Endothelial cell of umbilical vein (primary cell): ENCODE measurements at regions not wholly inside any gene's neighbourhood (a gene's known extent, or its start where the extent isn't known, plus 50 kb on each side); places are given as distances from the start of the nearest gene placed in this dataset.
"Not testable (repeated sequence)": the region's sequence is repeated elsewhere in the genome, so short reads cannot be mapped to it uniquely, and the experiment has no call there.

Source experiments
- EZH2 ChIP-seq: IDR thresholded peaks from 2 replicates; pipeline ENCODE4 v1.6.1; 2012; ENCODE audit warnings: borderline replicate concordance, low read depth, mild to moderate bottlenecking, moderate library complexity, low read length, inconsistent platforms; ENCODE audit not compliant: severe bottlenecking
- JUN ChIP-seq: IDR thresholded peaks from 2 replicates; pipeline ENCODE4 v1.6.1; 2011; ENCODE audit warnings: borderline replicate concordance, low read depth; ENCODE audit not compliant: insufficient read length, insufficient read depth
- POLR2A ChIP-seq: IDR thresholded peaks from 2 replicates; pipeline ENCODE4 v1.6.1; 2012; ENCODE audit warnings: low read depth, mild to moderate bottlenecking, control low read depth, low read length
- POLR2AphosphoS5 ChIP-seq: IDR thresholded peaks from 2 replicates; pipeline ENCODE4 v1.6.1; 2012; ENCODE audit warnings: low read depth, mild to moderate bottlenecking, control low read depth, low read length, moderate library complexity; ENCODE audit not compliant: insufficient read depth
- TF ChIP-seq, protein P1 (sequence below), 2 donors: IDR thresholded peaks; 1 replicate in 1 of 2; 2 replicates in 1 of 2; pipeline ENCODE4 v1.5.1; 2011; ENCODE audit warnings: low read length in 2 of 2, mild to moderate bottlenecking in 2 of 2, moderate library complexity in 2 of 2, control low read depth in 1 of 2, inconsistent platforms in 1 of 2, low read depth in 1 of 2; ENCODE audit not compliant: insufficient read depth in 1 of 2; ENCODE audit errors: extremely low read depth in 1 of 2
- TF ChIP-seq, protein P2 (sequence below): IDR thresholded peaks from 2 replicates; pipeline ENCODE4 v1.6.1; 2011; ENCODE audit not compliant: insufficient read depth, insufficient read length

- TF ChIP-seq, protein P1, sequence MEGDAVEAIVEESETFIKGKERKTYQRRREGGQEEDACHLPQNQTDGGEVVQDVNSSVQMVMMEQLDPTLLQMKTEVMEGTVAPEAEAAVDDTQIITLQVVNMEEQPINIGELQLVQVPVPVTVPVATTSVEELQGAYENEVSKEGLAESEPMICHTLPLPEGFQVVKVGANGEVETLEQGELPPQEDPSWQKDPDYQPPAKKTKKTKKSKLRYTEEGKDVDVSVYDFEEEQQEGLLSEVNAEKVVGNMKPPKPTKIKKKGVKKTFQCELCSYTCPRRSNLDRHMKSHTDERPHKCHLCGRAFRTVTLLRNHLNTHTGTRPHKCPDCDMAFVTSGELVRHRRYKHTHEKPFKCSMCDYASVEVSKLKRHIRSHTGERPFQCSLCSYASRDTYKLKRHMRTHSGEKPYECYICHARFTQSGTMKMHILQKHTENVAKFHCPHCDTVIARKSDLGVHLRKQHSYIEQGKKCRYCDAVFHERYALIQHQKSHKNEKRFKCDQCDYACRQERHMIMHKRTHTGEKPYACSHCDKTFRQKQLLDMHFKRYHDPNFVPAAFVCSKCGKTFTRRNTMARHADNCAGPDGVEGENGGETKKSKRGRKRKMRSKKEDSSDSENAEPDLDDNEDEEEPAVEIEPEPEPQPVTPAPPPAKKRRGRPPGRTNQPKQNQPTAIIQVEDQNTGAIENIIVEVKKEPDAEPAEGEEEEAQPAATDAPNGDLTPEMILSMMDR (IDR thresholded peaks at IDR 0.05; ENCODE audit: extremely low read depth in 1 of 2, insufficient read depth in 1 of 2, low read depth in 1 of 2, low read length in 2 of 2), result not testable (repeated sequence)
- not testable (repeated sequence) for TF ChIP-seq EZH2, POLR2AphosphoS5, POLR2A, JUN
- TF ChIP-seq, protein P2, sequence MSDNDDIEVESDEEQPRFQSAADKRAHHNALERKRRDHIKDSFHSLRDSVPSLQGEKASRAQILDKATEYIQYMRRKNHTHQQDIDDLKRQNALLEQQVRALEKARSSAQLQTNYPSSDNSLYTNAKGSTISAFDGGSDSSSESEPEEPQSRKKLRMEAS, result not testable (repeated sequence)
These were observed 52.0 kb upstream of the NEK3 start for GRCh38 chr13:52211416-52211776.
